ENCODE measurements at regions not wholly inside any gene's neighbourhood (a gene's known extent, or its start where the extent isn't known, plus 50 kb on each side); places are given as distances from the start of the nearest gene placed in this dataset.

DNA sequence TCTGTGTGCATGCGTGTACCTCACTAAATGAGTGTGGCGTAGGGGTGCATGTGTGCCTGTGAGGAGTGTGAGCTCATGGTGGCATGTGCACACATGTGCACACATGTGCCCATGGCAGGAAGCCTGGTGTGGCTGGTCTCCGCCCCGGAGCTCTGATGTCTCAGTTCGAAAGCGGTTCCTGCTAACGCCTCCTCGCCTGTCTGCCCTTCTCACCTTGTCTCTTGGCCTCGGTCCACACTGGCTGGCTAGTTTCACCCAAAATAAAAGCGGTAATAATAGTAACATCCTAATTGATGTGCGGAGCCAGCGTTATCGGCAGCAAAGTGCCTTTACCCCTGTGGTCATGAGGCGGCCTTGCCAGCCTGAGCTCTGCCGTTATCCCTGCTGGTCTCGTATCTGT is 1190.4 kb downstream of the BRD1 start:
- no peaks in the 10 kb centered on the region for H3K27me3 ChIP-seq
- WGBS, 3 donors = 87 to 90% (median 88%) methylated on average over 16 of the region's 16 CpGs
- TF ChIP-seq, protein P1, sequence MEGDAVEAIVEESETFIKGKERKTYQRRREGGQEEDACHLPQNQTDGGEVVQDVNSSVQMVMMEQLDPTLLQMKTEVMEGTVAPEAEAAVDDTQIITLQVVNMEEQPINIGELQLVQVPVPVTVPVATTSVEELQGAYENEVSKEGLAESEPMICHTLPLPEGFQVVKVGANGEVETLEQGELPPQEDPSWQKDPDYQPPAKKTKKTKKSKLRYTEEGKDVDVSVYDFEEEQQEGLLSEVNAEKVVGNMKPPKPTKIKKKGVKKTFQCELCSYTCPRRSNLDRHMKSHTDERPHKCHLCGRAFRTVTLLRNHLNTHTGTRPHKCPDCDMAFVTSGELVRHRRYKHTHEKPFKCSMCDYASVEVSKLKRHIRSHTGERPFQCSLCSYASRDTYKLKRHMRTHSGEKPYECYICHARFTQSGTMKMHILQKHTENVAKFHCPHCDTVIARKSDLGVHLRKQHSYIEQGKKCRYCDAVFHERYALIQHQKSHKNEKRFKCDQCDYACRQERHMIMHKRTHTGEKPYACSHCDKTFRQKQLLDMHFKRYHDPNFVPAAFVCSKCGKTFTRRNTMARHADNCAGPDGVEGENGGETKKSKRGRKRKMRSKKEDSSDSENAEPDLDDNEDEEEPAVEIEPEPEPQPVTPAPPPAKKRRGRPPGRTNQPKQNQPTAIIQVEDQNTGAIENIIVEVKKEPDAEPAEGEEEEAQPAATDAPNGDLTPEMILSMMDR (IDR thresholded peaks at IDR 0.05) = no peak
- TF ChIP-seq POLR2A (IDR thresholded peaks at IDR 0.05) (no peak), EP300 (IDR thresholded peaks at IDR 0.05) (no peak)
- peaks cover 7% of the 10 kb centered on the region for H3K4me1 ChIP-seq (ENCODE audit: insufficient read depth)
- H3K4me3 ChIP-seq = no peak overlapping the region
- intact Hi-C loops (cut with DNase I) = no loop called here
- no peaks in the 10 kb centered on the region for H3K36me3 ChIP-seq
- H3K27ac ChIP-seq = no peak overlapping the region
- no peaks in the 10 kb centered on the region for H3K9me3 ChIP-seq
- DNase-seq = no peak

DNA sequence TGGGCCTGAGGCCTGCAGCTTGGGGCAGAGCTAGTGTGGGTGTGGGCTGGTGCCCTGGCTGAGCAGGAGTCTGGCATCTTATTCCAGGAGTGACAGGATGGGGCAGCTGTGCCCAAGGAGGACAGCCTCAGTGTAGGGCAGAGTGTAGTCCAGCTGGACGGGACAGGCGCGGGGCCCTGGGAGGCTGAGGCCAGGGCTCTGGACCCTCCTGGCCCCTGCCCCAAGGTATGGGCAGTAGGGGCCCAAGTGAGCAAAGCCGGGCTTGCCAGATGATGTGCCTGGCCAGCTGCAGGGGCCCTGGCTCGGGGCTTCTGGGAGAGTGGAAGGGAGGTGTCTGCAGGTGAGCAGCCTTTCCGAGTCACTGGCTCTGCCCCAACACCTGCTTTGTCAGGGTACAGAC is 1190.9 kb downstream of the BRD1 start:
- H3K36me3 ChIP-seq = no peaks in the 10 kb centered on the region
- DNase-seq = no peak
- H3K27me3 ChIP-seq = no peaks in the 10 kb centered on the region
- H3K27ac ChIP-seq = no peak overlapping the region
- H3K9me3 ChIP-seq = no peaks in the 10 kb centered on the region
- intact Hi-C loops (cut with DNase I) = no loop called here
- TF ChIP-seq, protein P1 (IDR thresholded peaks at IDR 0.05) = no peak
- no peak for TF ChIP-seq EP300 (IDR thresholded peaks at IDR 0.05)
- no peak for TF ChIP-seq POLR2A (IDR thresholded peaks at IDR 0.05)
- no peak overlapping the region for H3K4me3 ChIP-seq
- peaks cover 3% of the 10 kb centered on the region for H3K4me1 ChIP-seq (ENCODE audit: insufficient read depth)
- WGBS, 3 donors = 91 to 96% (median 94%) methylated on average over 6 of the region's 6 CpGs

DNA sequence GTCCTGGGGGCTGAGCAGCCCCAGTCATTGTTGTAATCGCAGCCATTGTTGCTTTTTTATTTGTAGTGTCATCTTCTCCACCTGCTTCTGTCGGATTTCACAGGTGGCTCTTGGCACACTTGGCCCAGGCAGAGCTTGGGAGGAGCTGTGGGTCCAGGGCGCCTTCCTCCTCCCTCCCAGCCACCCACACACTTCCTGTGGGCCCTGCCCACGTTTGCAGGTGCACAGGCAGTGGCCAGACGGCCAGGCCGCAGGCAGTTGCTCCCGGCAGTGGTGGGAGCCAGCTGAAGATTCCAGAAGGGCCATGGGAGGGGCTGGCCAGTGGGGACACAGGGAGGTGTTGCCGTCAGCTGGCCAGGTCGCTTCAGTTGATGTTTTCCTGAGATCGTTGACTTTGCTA is 1191.9 kb downstream of the BRD1 start:
- WGBS, 3 donors = 41 to 62% (median 62%) methylated on average over 10 of the region's 10 CpGs
- H3K4me3 ChIP-seq = no peak overlapping the region
- no peaks in the 10 kb centered on the region for H3K4me1 ChIP-seq (ENCODE audit: insufficient read depth)
- intact Hi-C loops (cut with DNase I) = no loop called here
- no peak for DNase-seq
- no peaks in the 10 kb centered on the region for H3K9me3 ChIP-seq
- no peaks in the 10 kb centered on the region for H3K36me3 ChIP-seq
- no peak overlapping the region for H3K27ac ChIP-seq
- H3K27me3 ChIP-seq = no peaks in the 10 kb centered on the region
- TF ChIP-seq POLR2A (IDR thresholded peaks at IDR 0.05) (no peak), EP300 (IDR thresholded peaks at IDR 0.05) (no peak)
- TF ChIP-seq, protein P1 (IDR thresholded peaks at IDR 0.05) = no peak

DNA sequence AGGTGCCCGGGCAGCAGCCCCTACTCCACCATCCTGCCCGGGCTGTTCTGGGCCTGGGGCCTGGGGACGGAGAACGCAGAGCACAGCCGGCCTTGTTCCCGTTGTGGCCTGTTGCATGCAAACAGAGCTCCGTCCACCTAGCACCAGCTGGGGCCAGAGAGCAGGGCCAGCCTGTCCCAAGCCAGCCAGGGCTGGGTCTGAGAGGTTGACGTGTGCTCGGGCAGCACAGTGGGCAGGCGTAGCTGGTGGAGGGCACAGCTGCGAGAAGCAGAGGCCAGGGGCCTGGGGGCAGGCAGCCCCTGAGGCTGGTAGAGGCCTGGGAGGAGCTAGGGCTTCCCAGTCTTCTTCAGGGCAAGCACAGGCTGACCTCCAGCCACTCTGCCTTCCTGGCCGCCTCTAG is 1192.6 kb downstream of the BRD1 start:
- no peaks in the 10 kb centered on the region for H3K4me1 ChIP-seq (ENCODE audit: insufficient read depth)
- H3K9me3 ChIP-seq = no peaks in the 10 kb centered on the region
- no peak for DNase-seq
- no peak for TF ChIP-seq EP300 (IDR thresholded peaks at IDR 0.05)
- TF ChIP-seq POLR2A (IDR thresholded peaks at IDR 0.05) = no peak
- TF ChIP-seq, protein P1 (IDR thresholded peaks at IDR 0.05) = no peak
- no peaks in the 10 kb centered on the region for H3K27me3 ChIP-seq
- intact Hi-C loops (cut with DNase I) = no loop called here
- no peak overlapping the region for H3K4me3 ChIP-seq
- no peaks in the 10 kb centered on the region for H3K36me3 ChIP-seq
- H3K27ac ChIP-seq = no peak overlapping the region
- WGBS, 3 donors = 83 to 88% (median 84%) methylated on average over 12 of the region's 12 CpGs
